ENCODE measurements at regions not wholly inside any gene's neighbourhood (a gene's known extent, or its start where the extent isn't known, plus 50 kb on each side); places are given as distances from the start of the nearest gene placed in this dataset.

GRCh38 chr5:124444147-124444775 is 302.2 kb downstream of the ZNF608 start:
- H3K4me3 ChIP-seq (ENCODE audit: low read depth, poor library complexity, severe bottlenecking) = no peak overlapping the region
- DNase-seq (ENCODE audit: low spot score in 2 of 2) = no peak
- intact Hi-C loops (cut with DNase I; ENCODE audit: low total_unique reads) = no loop called here
- TF ChIP-seq POLR2A (IDR thresholded peaks at IDR 0.05) = no peak
- no peak for TF ChIP-seq CTCF (IDR thresholded peaks at IDR 0.05)
- 92 to 97% methylated on average over 4 of the region's 4 CpGs for WGBS, 2 donors

- 89 to 93% methylated on average over 4 of the region's 4 CpGs for WGBS, 2 donors
- no peak for TF ChIP-seq CTCF (IDR thresholded peaks at IDR 0.05)
- no peak for TF ChIP-seq POLR2A (IDR thresholded peaks at IDR 0.05)
These were observed 306.0 kb downstream of the ZNF608 start for GRCh38 chr5:124440471-124440870.

GRCh38 chr5:124439609-124440008 is 306.8 kb downstream of the ZNF608 start:
- H3K4me3 ChIP-seq (ENCODE audit: low read depth, poor library complexity, severe bottlenecking) = no peak overlapping the region
- TF ChIP-seq POLR2A (IDR thresholded peaks at IDR 0.05) (no peak), CTCF (IDR thresholded peaks at IDR 0.05) (no peak)
- WGBS, 2 donors = 84 to 91% methylated on average over 3 of the region's 3 CpGs
- DNase-seq (ENCODE audit: low spot score in 2 of 2) = no peak
- intact Hi-C loops (cut with DNase I; ENCODE audit: low total_unique reads) = no loop called here

More at GRCh38 chr5:124440471-124440870, 306.0 kb downstream of the ZNF608 start:
- H3K4me3 ChIP-seq (ENCODE audit: low read depth, poor library complexity, severe bottlenecking) = no peak overlapping the region
- no peak for DNase-seq (ENCODE audit: low spot score in 2 of 2)
- intact Hi-C loops (cut with DNase I; ENCODE audit: low total_unique reads) = no loop called here

DNA sequence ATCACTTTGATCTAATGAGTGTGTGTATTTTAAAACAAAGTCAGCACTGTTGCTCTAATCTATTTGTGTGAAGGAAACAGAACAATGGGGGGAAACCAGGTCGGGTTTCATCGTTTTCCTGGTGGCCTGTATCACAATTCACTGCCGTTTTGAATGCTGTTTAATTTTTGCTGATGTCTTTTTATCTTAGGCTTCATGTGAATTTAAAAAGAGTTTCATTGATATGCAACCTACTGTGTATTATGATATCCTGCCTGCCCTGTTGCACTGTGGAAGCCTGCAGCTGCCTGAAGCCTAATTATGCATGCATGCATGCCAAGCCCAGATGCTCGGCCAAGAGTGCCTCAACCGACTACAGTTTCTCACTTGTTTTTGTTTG is 307.5 kb downstream of the ZNF608 start:
- 29 to 44% methylated on average over 5 of the region's 5 CpGs for WGBS, 2 donors
- intact Hi-C loops (cut with DNase I; ENCODE audit: low total_unique reads) = no loop called here
- no peak for TF ChIP-seq POLR2A (IDR thresholded peaks at IDR 0.05)
- TF ChIP-seq CTCF (IDR thresholded peaks at IDR 0.05) = no peak
- no peak overlapping the region for H3K4me3 ChIP-seq (ENCODE audit: low read depth, poor library complexity, severe bottlenecking)
- DNase-seq (ENCODE audit: low spot score in 2 of 2) = no peak

- WGBS, 2 donors = 82 to 86% methylated on average over 14 of the region's 14 CpGs
- intact Hi-C loops (cut with DNase I; ENCODE audit: low total_unique reads) = no loop called here
- TF ChIP-seq CTCF (IDR thresholded peaks at IDR 0.05) (no peak), POLR2A (IDR thresholded peaks at IDR 0.05) (no peak)
- no peak for DNase-seq (ENCODE audit: low spot score in 2 of 2)
- H3K4me3 ChIP-seq (ENCODE audit: low read depth, poor library complexity, severe bottlenecking) = no peak overlapping the region
These were observed 308.2 kb downstream of the ZNF608 start for GRCh38 chr5:124438026-124438902.

All from lower leg skin (tissue), 4 donors.